Spleen (tissue), 11 donors: ENCODE measurements at regions not wholly inside any gene's neighbourhood (a gene's known extent, or its start where the extent isn't known, plus 50 kb on each side); places are given as distances from the start of the nearest gene placed in this dataset.

ENCODE experiments used
- DNase-seq: peaks from one replicate; pipeline ENCODE4 v3.0.0-alpha.2; 2020
- H3K27ac ChIP-seq, 8 donors: fragments of 200-600 bp; sonication (generic) in 7 of 8; 1 replicate in 4 of 8; 2 replicates in 4 of 8; pipeline versions ENCODE4 v1.5.0 to v1.8.0; 2016 to 2021; ENCODE audit warnings: inconsistent platforms in 4 of 8, mild to moderate bottlenecking in 4 of 8, moderate library complexity in 1 of 8
- H3K27me3 ChIP-seq, 7 donors: fragments of 200-600 bp; sonication (generic) in 6 of 7; replicated peaks in 1 of 7; 1 replicate in 4 of 7; 2 replicates in 3 of 7; pipeline versions ENCODE4 v1.5.0 to v1.8.0; 2016 to 2021; ENCODE audit warnings: inconsistent platforms in 3 of 7, mild to moderate bottlenecking in 1 of 7
- H3K36me3 ChIP-seq, 6 donors: fragments of 200-600 bp; sonication (generic) in 5 of 6; 1 replicate in 4 of 6; 2 replicates in 2 of 6; pipeline versions ENCODE4 v1.5.0 to v1.8.0; 2016 to 2021; ENCODE audit warnings: inconsistent platforms in 2 of 6
- H3K4me1 ChIP-seq, 6 donors: fragments of 200-600 bp; sonication (generic) in 5 of 6; 1 replicate in 3 of 6; 2 replicates in 3 of 6; pipeline versions ENCODE4 v1.5.0 to v1.8.0; 2016 to 2021; ENCODE audit warnings: inconsistent platforms in 3 of 6
- H3K4me3 ChIP-seq, 8 donors: fragments of 200-600 bp; sonication (generic) in 7 of 8; 1 replicate in 4 of 8; 2 replicates in 4 of 8; pipeline versions ENCODE4 v1.5.0 to v1.8.0; 2016 to 2021; ENCODE audit warnings: inconsistent platforms in 4 of 8, mild to moderate bottlenecking in 4 of 8, moderate library complexity in 2 of 8
- H3K9me3 ChIP-seq, 8 donors: fragments of 200-600 bp; sonication (generic) in 7 of 8; 1 replicate in 4 of 8; 2 replicates in 4 of 8; pipeline versions ENCODE4 v1.5.0 to v1.8.0; 2016 to 2021; ENCODE audit warnings: inconsistent platforms in 4 of 8
- POLR2A ChIP-seq, 3 donors: fragments of 450-650 bp; IDR thresholded peaks; one replicate each; pipeline ENCODE4 v1.5.1; 2017; ENCODE audit warnings: antibody characterized with exemption in 3 of 3, mild to moderate bottlenecking in 1 of 3
- POLR2AphosphoS5 ChIP-seq, 3 donors: sonication (generic); formaldehyde crosslinking; IDR thresholded peaks; one replicate each; pipeline ENCODE4 v1.5.1; 2017; ENCODE audit warnings: antibody characterized with exemption in 3 of 3
- WGBS, 5 donors: extraction: QIAGEN DNeasy Blood & Tissue Kit in 3 of 5; methylation state at CpG; one replicate each; pipeline versions ENCODE4 v1.1.5 to v1.1.7; 2013 to 2018; 5-methylcytosine and 5-hydroxymethylcytosine counted together
- intact Hi-C: fragments of 100-400 bp; cut with DNase I; formaldehyde crosslinking; loops from one replicate; pipeline ENCODE4 v1.15.0; 2023; ENCODE audit warnings: low total_unique reads
- TF ChIP-seq, protein P1 (sequence below), 11 experiments: fragments of 200-600 bp in 7 of 11; fragments of 450-650 bp in 4 of 11; sonication (generic) in 4 of 11; IDR thresholded peaks in 8 of 11; conservative IDR thresholded peaks in 3 of 11; 1 replicate in 7 of 11; 2 replicates in 4 of 11; pipeline versions ENCODE4 v1.4.0 to v1.8.0; 2016 to 2021; ENCODE audit warnings: antibody characterized with exemption in 11 of 11, inconsistent platforms in 4 of 11, mild to moderate bottlenecking in 1 of 11
- donor health status: healthy with polysubstance abuse.
- donor health status: DM: no; HTN: no; CAD: no; lungs with moderate emphysema.
- donor health status: DM: no; HTN: no; CAD: no.
- donor health status: Bipolar disorder and iron deficiency.
- donor health status: healthy.
- donor health status: DM: no; HTN: no; CAD: no.
- donor health status: DM: yes; HTN: yes; CAD: no.

GRCh38 chr1:199936441-199936840, 91.1 kb upstream of the NR5A2 start:
- WGBS, 5 donors: 69 to 75% (median 73%) methylated on average over 4 of the region's 4 CpGs
- no peak for TF ChIP-seq POLR2AphosphoS5 (IDR thresholded peaks at IDR 0.05)
- TF ChIP-seq, protein P1, sequence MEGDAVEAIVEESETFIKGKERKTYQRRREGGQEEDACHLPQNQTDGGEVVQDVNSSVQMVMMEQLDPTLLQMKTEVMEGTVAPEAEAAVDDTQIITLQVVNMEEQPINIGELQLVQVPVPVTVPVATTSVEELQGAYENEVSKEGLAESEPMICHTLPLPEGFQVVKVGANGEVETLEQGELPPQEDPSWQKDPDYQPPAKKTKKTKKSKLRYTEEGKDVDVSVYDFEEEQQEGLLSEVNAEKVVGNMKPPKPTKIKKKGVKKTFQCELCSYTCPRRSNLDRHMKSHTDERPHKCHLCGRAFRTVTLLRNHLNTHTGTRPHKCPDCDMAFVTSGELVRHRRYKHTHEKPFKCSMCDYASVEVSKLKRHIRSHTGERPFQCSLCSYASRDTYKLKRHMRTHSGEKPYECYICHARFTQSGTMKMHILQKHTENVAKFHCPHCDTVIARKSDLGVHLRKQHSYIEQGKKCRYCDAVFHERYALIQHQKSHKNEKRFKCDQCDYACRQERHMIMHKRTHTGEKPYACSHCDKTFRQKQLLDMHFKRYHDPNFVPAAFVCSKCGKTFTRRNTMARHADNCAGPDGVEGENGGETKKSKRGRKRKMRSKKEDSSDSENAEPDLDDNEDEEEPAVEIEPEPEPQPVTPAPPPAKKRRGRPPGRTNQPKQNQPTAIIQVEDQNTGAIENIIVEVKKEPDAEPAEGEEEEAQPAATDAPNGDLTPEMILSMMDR (IDR thresholded peaks at IDR 0.05 in 8 of 11, conservative IDR thresholded peaks at IDR 0.05 in 3 of 11): no peak
- no peak for TF ChIP-seq POLR2A (IDR thresholded peaks at IDR 0.05)
- H3K36me3 ChIP-seq: no peaks in the 10 kb centered on the region
- peaks cover 0 to 41% (median 0%) of the 10 kb centered on the region in 7 donors for H3K27me3 ChIP-seq
- no peak overlapping the region for H3K4me3 ChIP-seq
- H3K4me1 ChIP-seq: peaks cover 0 to 5% (median 0%) of the 10 kb centered on the region in 6 donors
- intact Hi-C loops: no loop called here
- H3K9me3 ChIP-seq: no peaks in the 10 kb centered on the region
- no peak for DNase-seq
- H3K27ac ChIP-seq: no peak overlapping the region

DNA sequence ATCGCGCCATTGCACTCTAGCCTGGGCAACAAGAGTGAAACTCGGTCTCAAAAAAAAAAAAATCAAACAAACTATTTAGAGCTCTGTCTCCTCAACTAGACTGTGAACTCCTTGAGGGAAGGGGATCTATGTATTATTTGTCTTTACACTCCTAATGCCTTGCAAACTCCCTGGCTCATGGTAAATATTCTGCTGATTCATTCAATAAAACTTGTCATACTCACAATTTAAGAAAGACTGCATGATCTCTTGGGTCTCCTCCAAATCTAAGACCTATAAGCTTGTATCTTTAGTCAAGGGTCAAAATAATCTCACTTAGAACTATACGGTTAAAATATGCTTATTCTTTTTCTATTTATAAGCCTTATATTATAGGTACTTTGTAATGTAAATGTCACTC, 90.3 kb upstream of the NR5A2 start:
- WGBS, 5 donors: 90 to 94% (median 92%) methylated on average over 4 of the region's 4 CpGs
- no peak for DNase-seq
- H3K4me3 ChIP-seq: no peak overlapping the region
- H3K4me1 ChIP-seq: peaks cover 0 to 5% (median 0%) of the 10 kb centered on the region in 6 donors
- H3K27me3 ChIP-seq: peaks cover 0 to 41% (median 0%) of the 10 kb centered on the region in 7 donors
- intact Hi-C loops: no loop called here
- TF ChIP-seq POLR2AphosphoS5 (IDR thresholded peaks at IDR 0.05) (no peak), POLR2A (IDR thresholded peaks at IDR 0.05) (no peak)
- TF ChIP-seq, protein P1 (IDR thresholded peaks at IDR 0.05 in 8 of 11, conservative IDR thresholded peaks at IDR 0.05 in 3 of 11): no peak
- H3K36me3 ChIP-seq: no peaks in the 10 kb centered on the region
- H3K27ac ChIP-seq: no peak overlapping the region
- no peaks in the 10 kb centered on the region for H3K9me3 ChIP-seq

- 83 to 94% (median 92%) methylated on average over 4 of the region's 4 CpGs for WGBS, 5 donors
- no peak for DNase-seq
- Histone ChIP-seq H3K4me3 (no peak overlapping the region), H3K9me3 (no peaks in the 10 kb centered on the region), H3K4me1 (peaks cover 0 to 3% (median 0%) of the 10 kb centered on the region in 6 donors), H3K36me3 (no peaks in the 10 kb centered on the region), H3K27ac (no peak overlapping the region), H3K27me3 (peaks cover 0 to 41% (median 0%) of the 10 kb centered on the region in 7 donors)
- TF ChIP-seq POLR2A (IDR thresholded peaks at IDR 0.05) (no peak), POLR2AphosphoS5 (IDR thresholded peaks at IDR 0.05) (no peak)
- intact Hi-C loops: no loop called here
Observed at GRCh38 chr1:199937661-199938060, 89.8 kb upstream of the NR5A2 start.

- 72 to 99% (median 85%) methylated on average over 3 of the region's 3 CpGs for WGBS, 5 donors
- TF ChIP-seq POLR2AphosphoS5 (IDR thresholded peaks at IDR 0.05) (no peak), POLR2A (IDR thresholded peaks at IDR 0.05) (no peak)
- TF ChIP-seq, protein P1 (IDR thresholded peaks at IDR 0.05 in 8 of 11, conservative IDR thresholded peaks at IDR 0.05 in 3 of 11): no peak
- no peaks in the 10 kb centered on the region for H3K9me3 ChIP-seq
- peaks cover 0 to 3% (median 0%) of the 10 kb centered on the region in 6 donors for H3K4me1 ChIP-seq
- H3K27me3 ChIP-seq: peaks cover 0 to 16% (median 0%) of the 10 kb centered on the region in 7 donors
- H3K27ac ChIP-seq: no peak overlapping the region
- intact Hi-C loops: no loop called here
- no peak for DNase-seq
- no peaks in the 10 kb centered on the region for H3K36me3 ChIP-seq
- H3K4me3 ChIP-seq: no peak overlapping the region
Observed at GRCh38 chr1:199944986-199945385, 82.5 kb upstream of the NR5A2 start.

DNA sequence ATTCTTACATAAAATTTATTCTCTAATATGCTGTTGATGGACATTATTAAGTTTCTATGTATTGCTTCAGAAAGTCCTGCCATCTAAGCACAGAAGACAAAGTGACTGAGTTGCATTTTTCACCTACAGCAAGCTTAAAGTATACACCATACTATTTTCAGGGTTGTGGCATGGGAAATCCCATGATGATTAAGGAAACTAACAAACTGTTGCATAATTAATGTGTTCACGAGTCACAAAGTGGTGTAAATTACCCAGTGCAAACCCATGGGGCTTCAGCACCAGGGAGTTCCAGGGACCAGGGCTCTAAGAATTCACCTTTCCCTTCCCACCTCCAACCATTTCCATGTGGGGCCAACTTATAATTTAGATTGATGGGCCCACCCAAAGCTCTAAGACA, 81.9 kb upstream of the NR5A2 start:
- H3K9me3 ChIP-seq: no peaks in the 10 kb centered on the region
- TF ChIP-seq POLR2AphosphoS5 (IDR thresholded peaks at IDR 0.05) (no peak), POLR2A (IDR thresholded peaks at IDR 0.05) (no peak)
- TF ChIP-seq, protein P1 (IDR thresholded peaks at IDR 0.05 in 8 of 11, conservative IDR thresholded peaks at IDR 0.05 in 3 of 11): no peak
- H3K36me3 ChIP-seq: no peaks in the 10 kb centered on the region
- intact Hi-C loops: no loop called here
- peaks cover 0 to 10% (median 0%) of the 10 kb centered on the region in 7 donors for H3K27me3 ChIP-seq
- DNase-seq: no peak
- WGBS, 5 donors: 26 to 63% (median 37%) methylated on average over 1 of the region's 1 CpG
- peaks cover 0 to 3% (median 0%) of the 10 kb centered on the region in 6 donors for H3K4me1 ChIP-seq
- no peak overlapping the region for H3K27ac ChIP-seq
- H3K4me3 ChIP-seq: no peak overlapping the region
